Coronary artery (tissue), 2 donors: ENCODE measurements at regions not wholly inside any gene's neighbourhood (a gene's known extent, or its start where the extent isn't known, plus 50 kb on each side); places are given as distances from the start of the nearest gene placed in this dataset.

ENCODE experiments used
- DNase-seq: peaks from one replicate; pipeline ENCODE4 v3.0.0-alpha.2; 2017; ENCODE audit warnings: low spot score
- H3K27ac ChIP-seq, 2 donors: fragments of 200-600 bp; sonication (generic); one replicate each; pipeline ENCODE4 v1.5.1; 2016 to 2019
- H3K4me3 ChIP-seq: fragments of 200-600 bp; sonication (generic); 2 replicates; pipeline ENCODE4 v1.5.1; 2016; ENCODE audit warnings: mild to moderate bottlenecking, moderate library complexity
- CTCF ChIP-seq: fragments of 200-600 bp; sonication (generic); IDR thresholded peaks from one replicate; pipeline ENCODE4 v1.5.1; 2019; ENCODE audit warnings: antibody characterized with exemption

GRCh38 chr2:172229125-172229524 is 126.4 kb upstream of the DLX2 start:
- Histone ChIP-seq H3K27ac (no peak overlapping the region), H3K4me3 (no peak overlapping the region)
- no peak for DNase-seq
- TF ChIP-seq CTCF: no peak

- no peak for DNase-seq
- Histone ChIP-seq H3K4me3 (no peak overlapping the region), H3K27ac (no peak overlapping the region)
- TF ChIP-seq CTCF: no peak
Observed at GRCh38 chr2:172230332-172230888, 127.7 kb upstream of the DLX2 start.

- no peak for TF ChIP-seq CTCF
- no peak for DNase-seq
- H3K27ac ChIP-seq: no peak overlapping the region
- no peak overlapping the region for H3K4me3 ChIP-seq
Observed at GRCh38 chr2:172230889-172231401, 128.2 kb upstream of the DLX2 start.

GRCh38 chr2:172231508-172231907 is 128.8 kb upstream of the DLX2 start:
- DNase-seq: no peak
- Histone ChIP-seq H3K27ac (peak overlapping the region in 1 of 2 donors; percentile 5), H3K4me3 (no peak overlapping the region)
- TF ChIP-seq CTCF: no peak

GRCh38 chr2:172232708-172233396 is 130.2 kb upstream of the DLX2 start:
- no peak for TF ChIP-seq CTCF
- H3K27ac ChIP-seq: no peak overlapping the region
- no peak for DNase-seq
- H3K4me3 ChIP-seq: no peak overlapping the region

- Histone ChIP-seq H3K4me3 (peak overlapping the region; percentile 70), H3K27ac (no peak overlapping the region)
- no peak for DNase-seq
- no peak for TF ChIP-seq CTCF
Observed at GRCh38 chr2:172233987-172234715, 131.5 kb upstream of the DLX2 start.
